ENCODE measurements at regions not wholly inside any gene's neighbourhood (a gene's known extent, or its start where the extent isn't known, plus 50 kb on each side); places are given as distances from the start of the nearest gene placed in this dataset.

- WGBS, 2 experiments (ENCODE audit: extremely low coverage in 2 of 2, insufficient read length in 1 of 2) = 0% methylated on average over 23 of the region's 60 CpGs; no CpG with 5 or more reads in 1 of the 2 experiments
- dilution Hi-C loops (cut with HindIII; ENCODE audit: low sequenced_read_pairs, unreplicated experiment) = no loop called here
Measured at GRCh38 chr5:114055318-114056184, 306.3 kb upstream of the KCNN2 start.

More at GRCh38 chr5:114055318-114056184, 306.3 kb upstream of the KCNN2 start:
- Histone ChIP-seq H4K5ac (ENCODE audit: low read depth, low read length) (no peak overlapping the region), H2BK5ac (ENCODE audit: low read depth, low read length, poor library complexity, severe bottlenecking) (no peak overlapping the region), H3K27me3 (ENCODE audit: control insufficient read depth, insufficient read depth, low read length) (peaks cover 54% of the 10 kb centered on the region), H4K20me1 (ENCODE audit: insufficient read depth, low read length) (no peaks in the 10 kb centered on the region), H3K18ac (ENCODE audit: low read depth, low read length) (no peak overlapping the region), H2BK20ac (ENCODE audit: low read depth, low read length) (no peak overlapping the region), H3K9ac (ENCODE audit: low read depth, low read length) (no peak overlapping the region), H3K23ac (ENCODE audit: low read depth, low read length) (no peak overlapping the region), H3K9me1 (ENCODE audit: insufficient read depth, low read length) (no peaks in the 10 kb centered on the region), H4K8ac (ENCODE audit: low read depth in 2 of 2, low read length in 2 of 2) (no peak overlapping the region), H2AFZ (replicated peaks; ENCODE audit: low read length, poor library complexity) (peak overlapping the region; percentile 81), H3K36me3 (ENCODE audit: control insufficient read depth, insufficient read depth, low read length) (no peaks in the 10 kb centered on the region), H3K56ac (ENCODE audit: extremely low read depth, insufficient read depth, low read length) (no peak overlapping the region), H3K4me1 (ENCODE audit: control insufficient read depth, insufficient read depth, low read length) (no peaks in the 10 kb centered on the region), H2AK9ac (replicated peaks; ENCODE audit: low read depth, low read length, poor library complexity) (no peak overlapping the region), H3K9me3 (ENCODE audit: control insufficient read depth, insufficient read depth, low read length) (no peaks in the 10 kb centered on the region), H3K79me1 (ENCODE audit: low read depth in 1 of 2, low read length in 2 of 2) (no peaks in the 10 kb centered on the region), H2BK15ac (ENCODE audit: low read depth, low read length) (no peak overlapping the region), H2BK120ac (ENCODE audit: low read depth, low read length) (no peak overlapping the region), H2AK5ac (ENCODE audit: low read depth, low read length) (no peak overlapping the region), H3K27ac (ENCODE audit: insufficient read depth, low read length) (no peak overlapping the region), H3K4me2 (ENCODE audit: low read depth, low read length) (peak overlapping the region; percentile 96), H3K14ac (replicated peaks; ENCODE audit: low read depth, low read length) (no peak overlapping the region), H4K91ac (ENCODE audit: insufficient read depth, low read depth, low read length) (no peak overlapping the region), H3K4ac (ENCODE audit: low read depth, low read length) (no peak overlapping the region), H3K4me3 (ENCODE audit: insufficient read depth, low read depth, low read length) (peak overlapping the region; percentile 47)
- intact Hi-C loops (cut with micrococcal nuclease) (no loop called here), in situ Hi-C loops (cut with MboI; ENCODE audit: low sequenced_read_pairs) (no loop called here)
- ATAC-seq (ENCODE audit: low read depth) (peak; percentile 93), DNase-seq (peak; percentile 64)
- no TSS peak for BruUV-seq (replicated peaks)
- TF ChIP-seq SMC3 (IDR thresholded peaks at IDR 0.05; ENCODE audit: low read depth, low read length) = no peak
- TF ChIP-seq CTCF (conservative IDR thresholded peaks at IDR 0.05; ENCODE audit: low read depth, low read length) = 0 out of 2 replicates have a peak, but pooled peaks have one; percentile 19
- no peak for TF ChIP-seq MAFK (IDR thresholded peaks at IDR 0.05; ENCODE audit: low read depth, low read length)
- ChIA-PET CTCF (interaction anchor here (0.6 to 1.0 kb wide), 7 partner anchors 10 to 1578 kb away, joined by 3 to 8 read pairs (median 3); no protein-coding TSS in a partner anchor), POLR2A (ENCODE audit: unreplicated experiment) (no interaction called here)
